A549 (cell line): ENCODE measurements at regions not wholly inside any gene's neighbourhood (a gene's known extent, or its start where the extent isn't known, plus 50 kb on each side); places are given as distances from the start of the nearest gene placed in this dataset.

Source experiments
- ATAC-seq, 2 experiments: fragments of 200-7000 bp in 1 of 2; fragments of >200 bp in 1 of 2; cut with Nextera tagmentation in 1 of 2; cut with Tn5 transposase in 1 of 2; 3 replicates each; pipeline versions ENCODE4 v1.8.0 to v1.9.1; 2018 to 2020; ENCODE audit warnings: mild to moderate bottlenecking in 1 of 2, moderate library complexity in 1 of 2
- CTCF ChIA-PET: fragments of 300-600 bp; sonication (Branson Sonifier 250); formaldehyde crosslinking; extraction: SDS; loops from one replicate; lab custom pipeline; 2021; ENCODE audit warnings: antibody characterized with exemption, inconsistent platforms; lab: Yijun Ruan, JAX
- POLR2A ChIA-PET: fragments of 350-600 bp; formaldehyde crosslinking; extraction: SDS; loops from one replicate; lab custom pipeline; 2021; ENCODE audit warnings: antibody characterized with exemption, inconsistent platforms; lab: Yijun Ruan, JAX
- DNase-seq, 2 experiments: peaks; one replicate each; pipeline versions ENCODE4 v3.0.0 to v3.0.0-alpha.2; 2011 to 2016; ENCODE audit warnings: low read depth in 1 of 2, low spot score in 1 of 2
- FAIRE-seq: peaks from 2 replicates; lab custom pipeline; 2011; peaks lifted over from hg19 to GRCh38; lab: Jason Lieb, UNC
- H3K27ac ChIP-seq, 2 experiments: fragments of >200 bp; sonication (Bioruptor Twin); formaldehyde crosslinking; 3 replicates each; pipeline ENCODE4 v1.5.1; 2016 to 2017
- H3K4me1 ChIP-seq: fragments of >200 bp; sonication (Bioruptor Twin); formaldehyde crosslinking; 3 replicates; pipeline ENCODE4 v1.6.1; 2016
- H3K4me2 ChIP-seq: fragments of >200 bp; sonication (Bioruptor Twin); formaldehyde crosslinking; 3 replicates; pipeline ENCODE4 v1.6.1; 2016
- H3K4me3 ChIP-seq: fragments of >200 bp; sonication (Bioruptor Twin); formaldehyde crosslinking; 3 replicates; pipeline ENCODE4 v1.5.1; 2016
- H3K9me3 ChIP-seq: fragments of >200 bp; sonication (Bioruptor Twin); formaldehyde crosslinking; 3 replicates; pipeline ENCODE4 v1.6.1; 2016
- BHLHE40 ChIP-seq: IDR thresholded peaks from 2 replicates; pipeline ENCODE4 v1.6.1; 2012; ENCODE audit warnings: low read depth, low read length, inconsistent platforms
- CBX2 ChIP-seq: fragments of 200-600 bp; sonication (generic); IDR thresholded peaks from 2 replicates; pipeline ENCODE4 v1.6.1; 2016; ENCODE audit warnings: low read depth, mild to moderate bottlenecking, borderline replicate concordance
- CBX8 ChIP-seq: fragments of 200-600 bp; sonication (generic); IDR thresholded peaks from 2 replicates; pipeline ENCODE4 v1.6.1; 2016
- CEBPB ChIP-seq, 2 experiments: fragments of >200 bp in 1 of 2; sonication (Bioruptor Twin) in 1 of 2; formaldehyde crosslinking in 1 of 2; IDR thresholded peaks; 2 replicates each; pipeline ENCODE4 v1.6.1; 2012 to 2016
- FOSB ChIP-seq: fragments of 250-450 bp; sonication (Bioruptor Pico); IDR thresholded peaks from 2 replicates; pipeline ENCODE4 v1.5.0; 2020; ENCODE audit warnings: mild to moderate bottlenecking, moderate library complexity
- FOSL2 ChIP-seq, 2 experiments: fragments of 450-650 bp in 1 of 2; fragments of >200 bp in 1 of 2; sonication (Bioruptor Twin) in 1 of 2; formaldehyde crosslinking; IDR thresholded peaks; 2 replicates each; pipeline versions ENCODE4 v1.5.0 to v1.6.1; 2016 to 2020; ENCODE audit warnings: mild to moderate bottlenecking in 1 of 2, moderate library complexity in 1 of 2
- FOXS1 ChIP-seq: fragments of 250-450 bp; sonication (Bioruptor Pico); IDR thresholded peaks from 2 replicates; pipeline ENCODE4 v1.5.0; 2020; ENCODE audit warnings: mild to moderate bottlenecking, moderate library complexity
- HOXA7 ChIP-seq: fragments of 250-450 bp; sonication (Bioruptor Pico); IDR thresholded peaks from 2 replicates; pipeline ENCODE4 v1.5.0; 2020; ENCODE audit warnings: mild to moderate bottlenecking, moderate library complexity
- HOXB5 ChIP-seq: fragments of 250-450 bp; sonication (Bioruptor Pico); IDR thresholded peaks from 2 replicates; pipeline ENCODE4 v1.5.0; 2020; ENCODE audit warnings: mild to moderate bottlenecking, moderate library complexity
- JUN ChIP-seq, 2 experiments: fragments of >200 bp; sonication (Bioruptor Twin); formaldehyde crosslinking; IDR thresholded peaks; 2 replicates in 1 of 2; 3 replicates in 1 of 2; pipeline ENCODE4 v1.6.1; 2016 to 2017
- JUNB ChIP-seq: fragments of >200 bp; sonication (Bioruptor Twin); formaldehyde crosslinking; IDR thresholded peaks from 2 replicates; pipeline ENCODE4 v1.6.1; 2016
- KDM5A ChIP-seq: fragments of 200-600 bp; sonication (generic); IDR thresholded peaks from 2 replicates; pipeline ENCODE4 v1.6.1; 2016; ENCODE audit warnings: antibody characterized with exemption, mild to moderate bottlenecking
- MAFK ChIP-seq: fragments of 450-650 bp; IDR thresholded peaks from 2 replicates; pipeline ENCODE4 v1.6.1; 2014; ENCODE audit not compliant: partially characterized antibody
- NFE2L2 ChIP-seq: fragments of 150-350 bp; conservative IDR thresholded peaks from 2 replicates; pipeline ENCODE4 v1.6.1; 2014; ENCODE audit warnings: low read length
- NPAS2 ChIP-seq: fragments of 250-450 bp; sonication (Bioruptor Pico); IDR thresholded peaks from 2 replicates; pipeline ENCODE4 v1.8.0; 2022; ENCODE audit warnings: mild to moderate bottlenecking, moderate library complexity, borderline replicate concordance
- PHF8 ChIP-seq: fragments of 200-600 bp; sonication (generic); IDR thresholded peaks from 2 replicates; pipeline ENCODE4 v1.6.1; 2016; ENCODE audit warnings: low read depth, mild to moderate bottlenecking, antibody characterized with exemption, moderate library complexity, borderline replicate concordance
- POLR2AphosphoS2 ChIP-seq: conservative IDR thresholded peaks from 2 replicates; pipeline ENCODE4 v1.6.1; 2012; ENCODE audit warnings: low read length, improper control_type of control experiment, inconsistent platforms
- RAD21 ChIP-seq, 2 experiments: fragments of >200 bp in 1 of 2; sonication (Bioruptor Twin) in 1 of 2; formaldehyde crosslinking in 1 of 2; IDR thresholded peaks in 1 of 2; conservative IDR thresholded peaks in 1 of 2; 2 replicates in 1 of 2; 3 replicates in 1 of 2; pipeline ENCODE4 v1.6.1; 2012 to 2018; ENCODE audit warnings: inconsistent platforms in 1 of 2
- SMC3 ChIP-seq: fragments of >200 bp; sonication (Bioruptor Twin); formaldehyde crosslinking; IDR thresholded peaks from 3 replicates; pipeline ENCODE4 v1.6.1; 2018; ENCODE audit warnings: inconsistent platforms
- SREBF2 ChIP-seq: fragments of 450-650 bp; IDR thresholded peaks from 2 replicates; pipeline ENCODE4 v1.6.1; 2014; ENCODE audit warnings: mild to moderate bottlenecking, moderate library complexity
- TFCP2L1 ChIP-seq: fragments of 250-450 bp; sonication (Bioruptor Pico); IDR thresholded peaks from 2 replicates; pipeline ENCODE4 v1.5.0; 2021; ENCODE audit warnings: mild to moderate bottlenecking
- TP53 ChIP-seq: fragments of 250-450 bp; sonication (Bioruptor Pico); IDR thresholded peaks from 2 replicates; pipeline ENCODE4 v1.5.0; 2021; ENCODE audit warnings: mild to moderate bottlenecking, moderate library complexity
- ZSCAN20 ChIP-seq: fragments of 250-450 bp; sonication (Bioruptor Pico); IDR thresholded peaks from 2 replicates; pipeline ENCODE4 v1.8.0; 2022; ENCODE audit warnings: mild to moderate bottlenecking, moderate library complexity
- WGBS: methylation state at CpG from one replicate; pipeline ENCODE4 v1.1.6; 2017; ENCODE audit errors: missing lambda C conversion rate; 5-methylcytosine and 5-hydroxymethylcytosine counted together
- TF ChIP-seq, protein P1 (sequence below): IDR thresholded peaks from 2 replicates; pipeline ENCODE4 v1.6.1; 2012; ENCODE audit warnings: low read depth, borderline replicate concordance
- TF ChIP-seq, protein P2 (sequence below): fragments of 200-600 bp; sonication (generic); IDR thresholded peaks from 2 replicates; pipeline ENCODE4 v1.6.1; 2016; ENCODE audit warnings: antibody characterized with exemption, mild to moderate bottlenecking, moderate library complexity

DNA sequence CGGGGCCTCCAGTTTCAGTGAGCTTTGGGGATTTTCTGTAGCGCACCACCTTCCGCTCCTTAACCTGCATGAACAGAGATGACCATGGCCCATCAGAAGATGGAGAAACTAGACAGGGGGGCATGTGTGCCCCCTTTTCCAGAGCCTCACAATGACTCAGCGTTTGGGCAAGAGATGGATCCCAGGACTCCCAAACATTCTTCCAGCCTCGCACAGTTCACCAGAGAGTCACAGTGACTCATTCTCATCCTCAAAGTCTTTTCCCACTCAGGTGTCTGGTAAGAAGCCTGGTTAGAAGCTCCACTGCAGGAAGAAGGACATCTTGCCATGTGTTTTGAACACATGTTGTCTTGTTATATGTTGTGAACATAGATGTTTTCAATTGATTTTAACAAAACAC lies 76.2 kb upstream of the FRMD1 start:
- DNase-seq (peak; percentile 20 to 48), ATAC-seq (peak; percentile 37 to 48; a peak in 3 of 6 replicates), FAIRE-seq (no peak)
- Histone ChIP-seq H3K4me1 (peaks cover 42% of the 10 kb centered on the region), H3K4me2 (peak overlapping the region; percentile 32), H3K9me3 (no peaks in the 10 kb centered on the region), H3K27ac (peak overlapping the region; percentile 66 to 81; a peak in 5 of 6 replicates), H3K4me3 (no peak overlapping the region)
- CTCF ChIA-PET: interaction anchor here (0.6 to 4.7 kb wide), 4 partner anchors 41 to 207 kb away, joined by 3 to 42 read pairs (median 4); no protein-coding TSS in a partner anchor
- WGBS: 38% methylated on average over 3 of the region's 5 CpGs
- POLR2A ChIA-PET: no interaction called here
- TF ChIP-seq MAFK: peak; percentile 69
- TF ChIP-seq FOSL2 (IDR thresholded peaks at IDR 0.05): no peak
- TF ChIP-seq FOSL2 (CRISPR knock-in tag; IDR thresholded peaks at IDR 0.05): peak; percentile 25; the same call in 1 of the 2 replicates
- TF ChIP-seq NPAS2 (CRISPR knock-in tag): no peak
- 0 out of 2 replicates have a peak, but pooled peaks have one; percentile 19 for TF ChIP-seq JUNB
- peak; percentile 31; the same call in 1 of the 2 replicates for TF ChIP-seq NFE2L2

DNA sequence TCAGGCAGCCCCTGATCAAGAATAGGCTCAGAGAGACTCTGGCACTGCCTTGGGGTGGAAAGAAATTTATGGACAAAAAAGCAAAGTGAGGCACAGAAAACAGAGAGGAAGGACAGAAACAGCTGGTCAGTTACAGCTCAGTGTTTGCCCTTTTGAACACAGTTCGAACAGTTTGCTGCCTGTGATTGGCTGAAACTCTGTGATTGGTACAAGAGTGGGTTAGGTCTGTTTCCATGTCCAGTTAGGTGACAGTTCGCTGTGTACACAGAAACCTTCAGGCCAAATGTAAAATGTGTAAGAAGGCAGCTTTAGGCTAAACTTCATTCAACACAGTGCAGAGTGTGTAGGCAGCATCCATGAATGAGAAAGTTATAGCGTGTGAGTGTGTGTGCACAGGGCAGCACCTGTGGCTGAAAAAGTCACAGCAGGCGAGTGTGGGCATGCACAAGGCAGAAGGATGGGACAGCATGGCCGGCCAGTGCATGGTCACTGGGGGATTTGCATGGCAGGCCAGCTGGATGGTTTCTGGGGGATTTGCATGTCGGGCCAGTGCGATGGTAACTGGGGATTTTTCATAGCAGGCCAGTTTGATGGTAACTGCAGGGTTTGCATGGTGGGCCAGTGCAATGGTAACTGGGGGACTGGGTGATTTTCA lies 75.4 kb upstream of the FRMD1 start:
- H3K9me3 ChIP-seq: no peaks in the 10 kb centered on the region
- DNase-seq (no peak), ATAC-seq (no peak), FAIRE-seq (no peak)
- no peak overlapping the region for H3K4me2 ChIP-seq
- no peak overlapping the region for H3K4me3 ChIP-seq
- WGBS: 91% methylated on average over 7 of the region's 7 CpGs
- H3K27ac ChIP-seq: peak overlapping the region; percentile 66 to 81; a peak in 5 of 6 replicates
- H3K4me1 ChIP-seq: peaks cover 42% of the 10 kb centered on the region
- POLR2A ChIA-PET: no interaction called here
- no peak for TF ChIP-seq SREBF2
- TF ChIP-seq FOSB (CRISPR knock-in tag): no peak
- TF ChIP-seq CEBPB (IDR thresholded peaks at IDR 0.05): no peak
- no peak for TF ChIP-seq JUN (IDR thresholded peaks at IDR 0.05)
- no peak for TF ChIP-seq BHLHE40
- TF ChIP-seq KDM5A: no peak
- CTCF ChIA-PET: interaction anchor here (0.6 to 4.7 kb wide), 5 partner anchors 41 to 201 kb away, joined by 3 to 42 read pairs (median 3); no protein-coding TSS in a partner anchor

DNA sequence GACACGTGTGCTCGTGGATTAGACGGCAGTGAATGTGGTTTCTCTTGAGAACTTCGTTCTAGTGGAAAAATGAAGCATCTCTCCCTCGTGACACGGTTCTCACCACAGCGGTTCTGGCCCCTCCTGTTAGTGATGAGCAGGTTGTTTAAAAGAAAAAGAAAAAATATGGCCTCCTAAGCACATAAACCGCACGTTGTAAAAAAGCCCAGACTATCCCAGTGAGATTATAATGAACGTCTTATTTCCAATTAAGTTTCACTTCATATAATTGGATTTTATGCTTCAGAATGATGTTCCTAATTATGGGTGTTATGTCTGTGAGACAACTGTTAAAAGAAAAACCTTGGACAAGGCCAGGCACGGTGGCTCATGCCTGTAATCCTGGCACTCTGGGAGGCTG lies 74.5 kb upstream of the FRMD1 start:
- no peak for DNase-seq
- TF ChIP-seq TFCP2L1 (no peak), ZSCAN20 (CRISPR knock-in tag) (no peak), PHF8 (no peak), NFE2L2 (no peak), JUN (IDR thresholded peaks at IDR 0.05) (no peak), FOXS1 (CRISPR knock-in tag) (no peak), SREBF2 (no peak), FOSB (CRISPR knock-in tag) (no peak), RAD21 (conservative IDR thresholded peaks at IDR 0.05 in 1 of 2, IDR thresholded peaks at IDR 0.05 in 1 of 2) (no peak), TP53 (no peak), SMC3 (no peak)
- TF ChIP-seq, protein P1, sequence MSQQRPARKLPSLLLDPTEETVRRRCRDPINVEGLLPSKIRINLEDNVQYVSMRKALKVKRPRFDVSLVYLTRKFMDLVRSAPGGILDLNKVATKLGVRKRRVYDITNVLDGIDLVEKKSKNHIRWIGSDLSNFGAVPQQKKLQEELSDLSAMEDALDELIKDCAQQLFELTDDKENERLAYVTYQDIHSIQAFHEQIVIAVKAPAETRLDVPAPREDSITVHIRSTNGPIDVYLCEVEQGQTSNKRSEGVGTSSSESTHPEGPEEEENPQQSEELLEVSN: no peak
- TF ChIP-seq, all 56 proteins: peak for 0
- CTCF ChIA-PET: interaction anchor here (0.6 to 4.7 kb wide), 5 partner anchors 152 to 216 kb away, joined by 3 to 42 read pairs (median 3); no protein-coding TSS in a partner anchor
- Histone ChIP-seq H3K4me3 (no peak overlapping the region), H3K27ac (peak overlapping the region in 1 of 2 experiments; percentile 81; a peak in 2 of 6 replicates), H3K4me1 (peaks cover 41% of the 10 kb centered on the region), H3K4me2 (no peak overlapping the region), H3K9me3 (no peaks in the 10 kb centered on the region)
- 94% methylated on average over 11 of the region's 11 CpGs for WGBS
- ATAC-seq: no peak
- FAIRE-seq: no peak
- POLR2A ChIA-PET: no interaction called here

DNA sequence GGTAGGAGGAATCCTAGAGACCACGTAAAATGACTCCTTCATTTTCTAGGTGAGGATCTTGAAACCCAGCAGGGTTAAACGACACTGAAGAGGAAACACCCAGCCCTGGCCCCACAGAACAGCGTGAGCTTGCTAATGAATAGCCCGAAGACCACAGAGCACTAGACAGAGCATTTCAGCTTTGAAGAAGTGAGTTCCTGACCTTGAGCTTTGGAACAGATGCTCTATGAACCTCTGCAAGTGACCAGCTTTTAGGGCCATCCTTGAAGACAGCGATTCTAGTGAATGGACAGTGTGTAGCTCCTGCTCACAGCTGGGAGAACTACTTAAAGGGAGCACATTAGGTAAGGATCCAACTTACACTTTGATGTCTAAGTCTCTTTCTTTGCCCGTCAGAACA lies 74.0 kb upstream of the FRMD1 start:
- DNase-seq (no peak), ATAC-seq (no peak), FAIRE-seq (no peak)
- no peak overlapping the region for H3K4me2 ChIP-seq
- POLR2A ChIA-PET: no interaction called here
- no peak overlapping the region for H3K4me3 ChIP-seq
- 83% methylated on average over 6 of the region's 6 CpGs for WGBS
- peaks cover 36% of the 10 kb centered on the region for H3K4me1 ChIP-seq
- peak overlapping the region in 1 of 2 experiments; percentile 18; a peak in 1 of 6 replicates for H3K27ac ChIP-seq
- CTCF ChIA-PET: interaction anchor here (0.6 to 4.7 kb wide), 7 partner anchors 20 to 867 kb away, joined by 3 to 42 read pairs (median 4); no protein-coding TSS in a partner anchor
- no peaks in the 10 kb centered on the region for H3K9me3 ChIP-seq
- TF ChIP-seq RAD21 (conservative IDR thresholded peaks at IDR 0.05 in 1 of 2, IDR thresholded peaks at IDR 0.05 in 1 of 2): no peak
- TF ChIP-seq, protein P2, sequence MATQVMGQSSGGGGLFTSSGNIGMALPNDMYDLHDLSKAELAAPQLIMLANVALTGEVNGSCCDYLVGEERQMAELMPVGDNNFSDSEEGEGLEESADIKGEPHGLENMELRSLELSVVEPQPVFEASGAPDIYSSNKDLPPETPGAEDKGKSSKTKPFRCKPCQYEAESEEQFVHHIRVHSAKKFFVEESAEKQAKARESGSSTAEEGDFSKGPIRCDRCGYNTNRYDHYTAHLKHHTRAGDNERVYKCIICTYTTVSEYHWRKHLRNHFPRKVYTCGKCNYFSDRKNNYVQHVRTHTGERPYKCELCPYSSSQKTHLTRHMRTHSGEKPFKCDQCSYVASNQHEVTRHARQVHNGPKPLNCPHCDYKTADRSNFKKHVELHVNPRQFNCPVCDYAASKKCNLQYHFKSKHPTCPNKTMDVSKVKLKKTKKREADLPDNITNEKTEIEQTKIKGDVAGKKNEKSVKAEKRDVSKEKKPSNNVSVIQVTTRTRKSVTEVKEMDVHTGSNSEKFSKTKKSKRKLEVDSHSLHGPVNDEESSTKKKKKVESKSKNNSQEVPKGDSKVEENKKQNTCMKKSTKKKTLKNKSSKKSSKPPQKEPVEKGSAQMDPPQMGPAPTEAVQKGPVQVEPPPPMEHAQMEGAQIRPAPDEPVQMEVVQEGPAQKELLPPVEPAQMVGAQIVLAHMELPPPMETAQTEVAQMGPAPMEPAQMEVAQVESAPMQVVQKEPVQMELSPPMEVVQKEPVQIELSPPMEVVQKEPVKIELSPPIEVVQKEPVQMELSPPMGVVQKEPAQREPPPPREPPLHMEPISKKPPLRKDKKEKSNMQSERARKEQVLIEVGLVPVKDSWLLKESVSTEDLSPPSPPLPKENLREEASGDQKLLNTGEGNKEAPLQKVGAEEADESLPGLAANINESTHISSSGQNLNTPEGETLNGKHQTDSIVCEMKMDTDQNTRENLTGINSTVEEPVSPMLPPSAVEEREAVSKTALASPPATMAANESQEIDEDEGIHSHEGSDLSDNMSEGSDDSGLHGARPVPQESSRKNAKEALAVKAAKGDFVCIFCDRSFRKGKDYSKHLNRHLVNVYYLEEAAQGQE: no peak
- no peak for TF ChIP-seq TP53
- no peak for TF ChIP-seq CBX8
- TF ChIP-seq HOXA7 (CRISPR knock-in tag): no peak
- no peak for TF ChIP-seq CBX2
- TF ChIP-seq POLR2AphosphoS2: no peak
- no peak for TF ChIP-seq JUN (IDR thresholded peaks at IDR 0.05)
- no peak for TF ChIP-seq TFCP2L1
- TF ChIP-seq KDM5A: no peak
- TF ChIP-seq JUNB: no peak
- no peak for TF ChIP-seq SREBF2
- TF ChIP-seq CEBPB (IDR thresholded peaks at IDR 0.05): no peak
- no peak for TF ChIP-seq HOXB5 (CRISPR knock-in tag)
